Stomach (tissue), 8 donors: ENCODE measurements at regions not wholly inside any gene's neighbourhood (a gene's known extent, or its start where the extent isn't known, plus 50 kb on each side); places are given as distances from the start of the nearest gene placed in this dataset.

Experiments used
- DNase-seq, 2 donors: peaks; one replicate each; pipeline versions ENCODE4 v3.0.0 to v3.0.0-alpha.2; 2013 to 2019
- H3K27ac ChIP-seq, 5 donors: fragments of 200-600 bp in 4 of 5; sonication (generic) in 4 of 5; one replicate each; pipeline ENCODE4 v1.5.1; 2013 to 2019; ENCODE audit warnings: mild to moderate bottlenecking in 1 of 5, moderate library complexity in 1 of 5
- H3K27me3 ChIP-seq, 3 donors: fragments of 200-600 bp; sonication (generic); one replicate each; pipeline ENCODE4 v1.5.1; 2017 to 2019; ENCODE audit warnings: mixed run types in 1 of 3
- H3K36me3 ChIP-seq, 4 donors: fragments of 200-600 bp; sonication (generic); 1 replicate in 3 of 4; 2 replicates in 1 of 4; pipeline ENCODE4 v1.5.1; 2016 to 2019
- H3K4me1 ChIP-seq, 4 donors: fragments of 200-600 bp; sonication (generic); one replicate each; pipeline ENCODE4 v1.5.1; 2016 to 2019
- H3K4me3 ChIP-seq, 4 donors: fragments of 200-600 bp; sonication (generic) in 3 of 4; one replicate each; pipeline ENCODE4 v1.5.1; 2016 to 2019; ENCODE audit warnings: mild to moderate bottlenecking in 1 of 4
- H3K9me3 ChIP-seq, 4 donors: fragments of 200-600 bp; sonication (generic); one replicate each; pipeline ENCODE4 v1.5.1; 2016 to 2019
- EP300 ChIP-seq: sonication (generic); formaldehyde crosslinking; IDR thresholded peaks from one replicate; pipeline ENCODE4 v1.6.1; 2017; ENCODE audit warnings: antibody characterized with exemption
- POLR2A ChIP-seq, 4 donors: fragments of 450-650 bp; IDR thresholded peaks; one replicate each; pipeline ENCODE4 v1.6.1; 2016; ENCODE audit warnings: antibody characterized with exemption in 4 of 4, control low read depth in 2 of 4, mild to moderate bottlenecking in 1 of 4, moderate library complexity in 1 of 4
- POLR2AphosphoS5 ChIP-seq, 3 donors: sonication (generic); formaldehyde crosslinking; IDR thresholded peaks; one replicate each; pipeline ENCODE4 v1.6.1; 2016; ENCODE audit warnings: antibody characterized with exemption in 3 of 3
- WGBS, 5 donors: extraction: QIAGEN DNeasy Blood & Tissue Kit in 3 of 5; methylation state at CpG; one replicate each; pipeline versions ENCODE4 v1.1.5 to v1.1.7; 2013 to 2018; 5-methylcytosine and 5-hydroxymethylcytosine counted together
- intact Hi-C: fragments of 100-400 bp; cut with DNase I; formaldehyde crosslinking; loops from one replicate; pipeline ENCODE4 v1.15.1; 2023; ENCODE audit warnings: low total_unique reads
- TF ChIP-seq, protein P1 (sequence below), 7 experiments: fragments of 450-650 bp in 4 of 7; fragments of 200-600 bp in 3 of 7; sonication (generic) in 3 of 7; IDR thresholded peaks; one replicate each; pipeline ENCODE4 v1.5.1; 2016 to 2019; ENCODE audit warnings: antibody characterized with exemption in 7 of 7, control low read depth in 2 of 7, mild to moderate bottlenecking in 1 of 7
- donor health status: healthy with polysubstance abuse.
- donor health status: Bipolar disorder and iron deficiency.
- donor health status: healthy.

DNA sequence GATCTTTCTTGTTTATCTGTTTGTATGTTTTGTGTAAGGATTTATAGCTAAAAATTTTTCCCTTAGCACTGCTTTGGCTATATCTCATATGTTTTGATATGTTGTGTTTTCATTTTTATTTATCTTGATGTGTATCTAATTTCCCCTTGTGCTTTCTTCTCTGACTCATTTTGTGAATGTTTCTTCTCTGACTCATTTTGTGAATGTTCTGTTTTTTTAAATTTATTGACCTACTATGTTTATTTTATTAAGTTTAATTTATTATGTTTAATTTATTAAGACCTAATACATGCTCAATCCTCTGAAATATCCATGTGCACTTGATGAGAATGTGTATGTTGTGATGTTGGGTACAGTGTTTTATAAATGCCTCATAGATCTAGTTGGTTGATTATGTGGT lies 793.5 kb upstream of the CADM2 start:
- H3K27ac ChIP-seq: no peak overlapping the region
- no peaks in the 10 kb centered on the region for H3K27me3 ChIP-seq
- TF ChIP-seq EP300 (no peak), POLR2A (IDR thresholded peaks at IDR 0.05) (no peak), POLR2AphosphoS5 (IDR thresholded peaks at IDR 0.05) (no peak)
- TF ChIP-seq, protein P1, sequence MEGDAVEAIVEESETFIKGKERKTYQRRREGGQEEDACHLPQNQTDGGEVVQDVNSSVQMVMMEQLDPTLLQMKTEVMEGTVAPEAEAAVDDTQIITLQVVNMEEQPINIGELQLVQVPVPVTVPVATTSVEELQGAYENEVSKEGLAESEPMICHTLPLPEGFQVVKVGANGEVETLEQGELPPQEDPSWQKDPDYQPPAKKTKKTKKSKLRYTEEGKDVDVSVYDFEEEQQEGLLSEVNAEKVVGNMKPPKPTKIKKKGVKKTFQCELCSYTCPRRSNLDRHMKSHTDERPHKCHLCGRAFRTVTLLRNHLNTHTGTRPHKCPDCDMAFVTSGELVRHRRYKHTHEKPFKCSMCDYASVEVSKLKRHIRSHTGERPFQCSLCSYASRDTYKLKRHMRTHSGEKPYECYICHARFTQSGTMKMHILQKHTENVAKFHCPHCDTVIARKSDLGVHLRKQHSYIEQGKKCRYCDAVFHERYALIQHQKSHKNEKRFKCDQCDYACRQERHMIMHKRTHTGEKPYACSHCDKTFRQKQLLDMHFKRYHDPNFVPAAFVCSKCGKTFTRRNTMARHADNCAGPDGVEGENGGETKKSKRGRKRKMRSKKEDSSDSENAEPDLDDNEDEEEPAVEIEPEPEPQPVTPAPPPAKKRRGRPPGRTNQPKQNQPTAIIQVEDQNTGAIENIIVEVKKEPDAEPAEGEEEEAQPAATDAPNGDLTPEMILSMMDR (IDR thresholded peaks at IDR 0.05): no peak
- intact Hi-C loops: no loop called here
- no peaks in the 10 kb centered on the region for H3K36me3 ChIP-seq
- no peak overlapping the region for H3K4me3 ChIP-seq
- peaks cover 0 to 15% (median 4%) of the 10 kb centered on the region in 4 donors for H3K9me3 ChIP-seq
- no peak for DNase-seq
- no peaks in the 10 kb centered on the region for H3K4me1 ChIP-seq

DNA sequence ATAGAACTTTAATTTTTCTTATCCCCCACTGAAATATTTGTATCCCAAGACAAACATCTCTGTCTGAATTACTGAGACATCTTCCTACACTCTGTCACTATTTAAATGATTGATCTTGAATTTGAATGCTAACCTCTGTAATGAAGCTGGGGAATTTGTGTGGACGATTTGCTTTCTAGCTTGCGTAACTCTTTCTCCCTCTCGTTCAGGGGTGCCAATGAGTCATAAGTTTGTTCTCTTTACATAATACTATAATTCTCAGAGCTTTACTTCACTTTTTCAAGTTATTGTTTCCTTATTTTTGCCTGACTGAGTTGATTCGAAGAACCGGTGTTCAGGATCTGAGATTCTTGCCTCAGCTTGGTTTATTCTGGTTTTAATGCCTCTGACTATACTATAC lies 783.3 kb upstream of the CADM2 start:
- Histone ChIP-seq H3K9me3 (peaks cover 0 to 20% (median 11%) of the 10 kb centered on the region in 4 donors), H3K27me3 (no peaks in the 10 kb centered on the region), H3K36me3 (no peaks in the 10 kb centered on the region), H3K4me3 (no peak overlapping the region), H3K4me1 (no peaks in the 10 kb centered on the region), H3K27ac (no peak overlapping the region)
- DNase-seq: no peak
- TF ChIP-seq POLR2AphosphoS5 (IDR thresholded peaks at IDR 0.05) (no peak), POLR2A (IDR thresholded peaks at IDR 0.05) (no peak), EP300 (no peak)
- TF ChIP-seq, protein P1 (IDR thresholded peaks at IDR 0.05): no peak
- intact Hi-C loops: no loop called here
- 84 to 90% (median 88%) methylated on average over 5 of the region's 5 CpGs for WGBS, 5 donors

DNA sequence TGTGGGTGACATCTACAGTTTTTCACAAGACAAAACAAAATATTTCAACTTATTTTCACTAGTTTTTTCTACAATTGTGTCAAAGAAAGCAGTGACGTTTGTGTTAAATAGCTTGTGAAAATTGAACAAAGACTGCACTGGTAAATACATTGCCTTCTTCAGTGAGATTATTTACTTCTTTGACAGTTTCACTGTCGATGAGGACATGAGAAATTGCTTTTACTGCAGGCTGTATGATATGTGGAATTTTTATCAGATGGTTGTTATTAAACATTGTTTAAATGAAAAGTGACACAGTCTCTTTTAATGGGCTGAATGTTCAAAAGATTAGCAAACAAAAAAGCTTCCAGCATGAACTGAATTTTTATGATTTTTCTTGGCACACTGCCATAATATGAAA lies 773.9 kb upstream of the CADM2 start:
- DNase-seq: no peak
- H3K36me3 ChIP-seq: no peaks in the 10 kb centered on the region
- 23 to 37% (median 36%) methylated on average over 2 of the region's 2 CpGs for WGBS, 5 donors
- H3K4me1 ChIP-seq: no peaks in the 10 kb centered on the region
- H3K4me3 ChIP-seq: no peak overlapping the region
- peaks cover 0 to 9% (median 0%) of the 10 kb centered on the region in 4 donors for H3K9me3 ChIP-seq
- intact Hi-C loops: no loop called here
- no peaks in the 10 kb centered on the region for H3K27me3 ChIP-seq
- TF ChIP-seq, protein P1 (IDR thresholded peaks at IDR 0.05): no peak
- TF ChIP-seq POLR2AphosphoS5 (IDR thresholded peaks at IDR 0.05) (no peak), POLR2A (IDR thresholded peaks at IDR 0.05) (no peak), EP300 (no peak)
- H3K27ac ChIP-seq: no peak overlapping the region

DNA sequence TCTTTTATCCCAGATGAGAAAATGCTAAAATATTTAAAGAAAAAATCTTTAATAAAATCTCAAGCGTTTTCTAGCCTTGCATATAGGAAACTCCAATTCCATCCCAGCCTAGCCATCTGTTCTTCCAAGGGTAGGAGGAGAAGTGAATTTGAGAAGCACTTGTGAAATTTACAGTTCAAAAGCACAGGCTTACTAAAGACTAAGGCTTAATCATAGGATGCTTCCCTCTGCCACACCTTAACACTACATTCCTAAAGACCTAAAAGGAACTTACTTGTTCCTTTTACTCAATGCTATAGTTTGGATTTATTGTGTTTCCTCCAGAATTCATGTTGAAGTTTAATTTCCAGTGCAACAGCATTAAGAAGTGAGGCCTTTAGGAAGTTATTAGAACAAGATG lies 764.8 kb upstream of the CADM2 start:
- no peak for DNase-seq
- Histone ChIP-seq H3K4me1 (no peaks in the 10 kb centered on the region), H3K9me3 (peaks cover 0 to 46% (median 17%) of the 10 kb centered on the region in 4 donors), H3K27me3 (no peaks in the 10 kb centered on the region), H3K27ac (no peak overlapping the region), H3K36me3 (no peaks in the 10 kb centered on the region), H3K4me3 (no peak overlapping the region)
- no peak for TF ChIP-seq POLR2A (IDR thresholded peaks at IDR 0.05)
- no peak for TF ChIP-seq EP300
- TF ChIP-seq POLR2AphosphoS5 (IDR thresholded peaks at IDR 0.05): no peak
- TF ChIP-seq, protein P1 (IDR thresholded peaks at IDR 0.05): no peak
- 59 to 80% (median 74%) methylated on average over 1 of the region's 1 CpG for WGBS, 5 donors
- intact Hi-C loops: no loop called here
